K562 (cell line): ENCODE measurements at regions not wholly inside any gene's neighbourhood (a gene's known extent, or its start where the extent isn't known, plus 50 kb on each side); places are given as distances from the start of the nearest gene placed in this dataset.

Source experiments
- ATAC-seq: fragments of 200-7000 bp; cut with Tn5 transposase; 3 replicates; pipeline ENCODE4 v1.9.1; 2020; ENCODE audit warnings: moderate library complexity
- BruUV-seq: library from RNA; stranded (reverse); fragments of 400-500 nt; replicated peaks from 2 replicates; lab custom pipeline; 2021; lab: Mats Ljungman, UMichigan
- CTCF ChIA-PET: fragments of 300-600 bp; formaldehyde crosslinking; extraction: SDS; loops from one replicate; lab custom pipeline; 2021; ENCODE audit warnings: low intra/inter-chr PET ratio; lab: Yijun Ruan, JAX
- POLR2A ChIA-PET: fragments of 300-600, 350-650 bp; sonication (Branson Sonifier 250); formaldehyde crosslinking; extraction: SDS; loops from one replicate; lab custom pipeline; 2021; ENCODE audit warnings: antibody characterized with exemption, inconsistent platforms; lab: Yijun Ruan, JAX
- DNase-seq, 4 experiments: peaks; one replicate each; pipeline versions ENCODE4 v3.0.0 to v3.0.0-alpha.2; 2011 to 2018; ENCODE audit warnings: low spot score in 3 of 4, mixed read lengths in 3 of 4; ENCODE audit errors: extremely low read depth in 1 of 4
- FAIRE-seq: peaks from 2 replicates; lab custom pipeline; 2011; peaks lifted over from hg19 to GRCh38; lab: Jason Lieb, UNC
- H2AFZ ChIP-seq: 2 replicates; pipeline ENCODE4 v1.6.0; 2011; ENCODE audit warnings: low read depth, low read length, control low read depth, inconsistent platforms
- H3K27ac ChIP-seq: fragments of 200-600 bp; 3 replicates; pipeline ENCODE4 v1.8.0; 2011; ENCODE audit warnings: low read depth, mild to moderate bottlenecking, control low read depth, inconsistent platforms, low read length, moderate library complexity, mixed read lengths; ENCODE audit errors: extremely low read depth
- H3K27me3 ChIP-seq, 2 experiments: fragments of 300-600 bp in 1 of 2; 2 replicates in 1 of 2; 3 replicates in 1 of 2; pipeline versions ENCODE4 v1.6.0 to v1.8.0; 2011; ENCODE audit warnings: inconsistent platforms in 2 of 2, low read length in 2 of 2, mild to moderate bottlenecking in 1 of 2, mixed read lengths in 1 of 2, moderate library complexity in 1 of 2; ENCODE audit not compliant: control insufficient read depth in 2 of 2, insufficient read depth in 2 of 2
- H3K36me3 ChIP-seq: fragments of 300-600 bp; 3 replicates; pipeline ENCODE4 v1.8.0; 2011; ENCODE audit warnings: mild to moderate bottlenecking, low read length, inconsistent platforms; ENCODE audit not compliant: control insufficient read depth, insufficient read depth
- H3K4me1 ChIP-seq, 2 experiments: fragments of 200-600 bp in 1 of 2; replicated peaks in 1 of 2; 2 replicates in 1 of 2; 3 replicates in 1 of 2; pipeline versions ENCODE4 v1.5.1 to v1.8.0; 2011; ENCODE audit warnings: inconsistent platforms in 2 of 2, low read length in 2 of 2, mild to moderate bottlenecking in 1 of 2, mixed read lengths in 1 of 2, moderate library complexity in 1 of 2; ENCODE audit not compliant: control insufficient read depth in 2 of 2, insufficient read depth in 2 of 2
- H3K4me2 ChIP-seq: 2 replicates; pipeline ENCODE4 v1.6.1; 2011; ENCODE audit warnings: low read length, control low read depth, inconsistent platforms, mixed read lengths; ENCODE audit not compliant: insufficient read depth
- H3K4me3 ChIP-seq: fragments of 200-600 bp; sonication (generic), shearing (Covaris generic); 2 replicates; pipeline ENCODE4 v1.5.1; 2016; ENCODE audit warnings: control low read depth, inconsistent platforms
- H3K79me2 ChIP-seq: fragments of 200-600 bp; 3 replicates; pipeline ENCODE4 v1.8.0; 2011; ENCODE audit warnings: low read length, inconsistent platforms; ENCODE audit not compliant: control insufficient read depth, insufficient read depth
- H3K9ac ChIP-seq, 2 experiments: 2 replicates each; pipeline versions ENCODE4 v1.6.0 to v1.6.1; 2011; ENCODE audit warnings: low read depth in 2 of 2, low read length in 2 of 2, control low read depth in 1 of 2, inconsistent platforms in 1 of 2, mild to moderate bottlenecking in 1 of 2, mixed read lengths in 1 of 2; ENCODE audit not compliant: insufficient read depth in 1 of 2
- H3K9me1 ChIP-seq: one replicate; pipeline ENCODE4 v1.6.0; 2011; ENCODE audit warnings: inconsistent platforms, mild to moderate bottlenecking, low read length, moderate library complexity; ENCODE audit not compliant: control insufficient read depth, insufficient read depth
- H3K9me3 ChIP-seq: replicated peaks from 2 replicates; pipeline ENCODE4 v1.5.1; 2011; ENCODE audit warnings: low read depth, low read length, inconsistent platforms; ENCODE audit not compliant: control insufficient read depth, insufficient read depth
- H4K20me1 ChIP-seq: replicated peaks from 2 replicates; pipeline ENCODE4 v1.6.1; 2011; ENCODE audit warnings: low read length, inconsistent platforms, mixed read lengths; ENCODE audit not compliant: control insufficient read depth, insufficient read depth
- AFF4 ChIP-seq: sonication (generic); formaldehyde crosslinking; IDR thresholded peaks from 2 replicates; pipeline ENCODE4 v1.8.0; 2023; ENCODE audit warnings: mild to moderate bottlenecking, missing genetic modification reagents
- CREB3L1 ChIP-seq: fragments of 450-650 bp; IDR thresholded peaks from 2 replicates; pipeline ENCODE4 v1.6.1; 2014; ENCODE audit warnings: low read depth, mild to moderate bottlenecking, moderate library complexity, borderline replicate concordance
- KAT2B ChIP-seq: IDR thresholded peaks from one replicate; pipeline ENCODE4 v1.6.1; 2012; ENCODE audit warnings: low read depth, mild to moderate bottlenecking, control low read depth, inconsistent platforms, low read length, moderate library complexity
- KDM1A ChIP-seq, 2 experiments: fragments of 450-650 bp; IDR thresholded peaks; 2 replicates each; pipeline ENCODE4 v1.6.1; 2016; ENCODE audit warnings: mild to moderate bottlenecking in 2 of 2
- LEF1 ChIP-seq: fragments of 450-650 bp; IDR thresholded peaks from 2 replicates; pipeline ENCODE4 v1.6.1; 2016; ENCODE audit warnings: mild to moderate bottlenecking
- MYBL2 ChIP-seq, 2 experiments: fragments of 450-650 bp in 1 of 2; sonication (generic) in 1 of 2; formaldehyde crosslinking in 1 of 2; IDR thresholded peaks; 2 replicates each; pipeline versions ENCODE4 v1.6.1 to v1.8.1; 2017 to 2022; ENCODE audit warnings: borderline replicate concordance in 1 of 2, inconsistent platforms in 1 of 2, low read depth in 1 of 2, mild to moderate bottlenecking in 1 of 2, missing genetic modification reagents in 1 of 2, moderate library complexity in 1 of 2
- POLR2A ChIP-seq: fragments of 450-650 bp; conservative IDR thresholded peaks from 2 replicates; pipeline ENCODE4 v1.6.1; 2016
- SPI1 ChIP-seq: IDR thresholded peaks from 2 replicates; pipeline ENCODE4 v1.6.1; 2011; ENCODE audit warnings: low read depth, low read length, control low read depth, borderline replicate concordance
- TCF7 ChIP-seq: sonication (generic); IDR thresholded peaks from 2 replicates; pipeline ENCODE4 v1.6.1; 2016; ENCODE audit warnings: antibody characterized with exemption, borderline replicate concordance
- ZEB2 ChIP-seq: fragments of 450-650 bp; IDR thresholded peaks from 2 replicates; pipeline ENCODE4 v1.6.1; 2016
- WGBS: fragments of 100-300 bp; shearing (Covaris generic); methylation state at CpG from one replicate; pipeline ENCODE4 v1.1.6; 2016; ENCODE audit warnings: low coverage, mixed read lengths; ENCODE audit not compliant: insufficient coverage; ENCODE audit errors: missing lambda C conversion rate; 5-methylcytosine and 5-hydroxymethylcytosine counted together
- in situ Hi-C: fragments of 300-500 bp; cut with MboI; formaldehyde crosslinking; loops from 4 replicates; pipeline ENCODE4 v1.15.0; 2018; ENCODE audit warnings: inconsistent platforms, mixed read lengths
- intact Hi-C: fragments of 100-400 bp; cut with micrococcal nuclease; formaldehyde crosslinking; loops from 2 replicates; pipeline ENCODE4 v1.14.2; 2022
- TF ChIP-seq, protein P1 (sequence below): sonication (generic); formaldehyde crosslinking; IDR thresholded peaks from 2 replicates; pipeline ENCODE4 v1.8.1; 2022; ENCODE audit warnings: missing genetic modification reagents

GRCh38 chr12:67757651-67758050 lies 109.1 kb downstream of the DYRK2 start:
- ATAC-seq (no peak), FAIRE-seq (no peak), DNase-seq (no peak)
- Histone ChIP-seq H3K4me2 (no peak overlapping the region), H3K27me3 (peaks cover 0 to 10% of the 10 kb centered on the region in 2 experiments; a peak in 3 of 5 replicates), H4K20me1 (no peaks in the 10 kb centered on the region), H2AFZ (no peak overlapping the region), H3K27ac (no peak overlapping the region), H3K9me1 (no peaks in the 10 kb centered on the region), H3K4me3 (no peak overlapping the region), H3K9me3 (no peaks in the 10 kb centered on the region), H3K79me2 (no peaks in the 10 kb centered on the region), H3K36me3 (no peaks in the 10 kb centered on the region), H3K4me1 (no peaks in the 10 kb centered on the region), H3K9ac (no peak overlapping the region)
- no peak for TF ChIP-seq TCF7
- no TSS peak for BruUV-seq
- intact Hi-C loops (no loop called here), in situ Hi-C loops (no loop called here)
- POLR2A ChIA-PET = interaction anchor here (0.6 kb wide), 1 partner anchor 110 kb away, joined by 3 read pairs; no protein-coding TSS in a partner anchor
- 0% methylated on average over 2 of the region's 2 CpGs for WGBS
- CTCF ChIA-PET = no interaction called here

GRCh38 chr12:67758119-67758518 lies 109.6 kb downstream of the DYRK2 start:
- DNase-seq (no peak), FAIRE-seq (no peak), ATAC-seq (no peak)
- intact Hi-C loops (no loop called here), in situ Hi-C loops (no loop called here)
- ChIA-PET POLR2A (no interaction called here), CTCF (no interaction called here)
- Histone ChIP-seq H3K4me3 (no peak overlapping the region), H3K9ac (no peak overlapping the region), H3K36me3 (no peaks in the 10 kb centered on the region), H4K20me1 (no peaks in the 10 kb centered on the region), H3K9me1 (no peaks in the 10 kb centered on the region), H3K4me1 (no peaks in the 10 kb centered on the region), H3K79me2 (no peaks in the 10 kb centered on the region), H2AFZ (no peak overlapping the region), H3K4me2 (no peak overlapping the region), H3K27ac (no peak overlapping the region), H3K27me3 (peaks cover 0 to 10% of the 10 kb centered on the region in 2 experiments; a peak in 3 of 5 replicates), H3K9me3 (no peaks in the 10 kb centered on the region)
- no TSS peak for BruUV-seq
- 0% methylated on average over 2 of the region's 2 CpGs for WGBS
- TF ChIP-seq KDM1A (IDR thresholded peaks at IDR 0.05) (no peak), MYBL2 (IDR thresholded peaks at IDR 0.05; ENCODE audit: low read depth) (no peak), MYBL2 (CRISPR knock-in tag; IDR thresholded peaks at IDR 0.05; ENCODE audit: borderline replicate concordance) (no peak), SPI1 (no peak), CREB3L1 (no peak), KAT2B (no peak), AFF4 (CRISPR knock-in tag) (no peak), LEF1 (no peak), ZEB2 (no peak), POLR2A (no peak)
- TF ChIP-seq, protein P1, sequence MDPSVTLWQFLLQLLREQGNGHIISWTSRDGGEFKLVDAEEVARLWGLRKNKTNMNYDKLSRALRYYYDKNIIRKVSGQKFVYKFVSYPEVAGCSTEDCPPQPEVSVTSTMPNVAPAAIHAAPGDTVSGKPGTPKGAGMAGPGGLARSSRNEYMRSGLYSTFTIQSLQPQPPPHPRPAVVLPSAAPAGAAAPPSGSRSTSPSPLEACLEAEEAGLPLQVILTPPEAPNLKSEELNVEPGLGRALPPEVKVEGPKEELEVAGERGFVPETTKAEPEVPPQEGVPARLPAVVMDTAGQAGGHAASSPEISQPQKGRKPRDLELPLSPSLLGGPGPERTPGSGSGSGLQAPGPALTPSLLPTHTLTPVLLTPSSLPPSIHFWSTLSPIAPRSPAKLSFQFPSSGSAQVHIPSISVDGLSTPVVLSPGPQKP (CRISPR knock-in tag) = no peak
